ENCODE measurements at regions not wholly inside any gene's neighbourhood (a gene's known extent, or its start where the extent isn't known, plus 50 kb on each side); places are given as distances from the start of the nearest gene placed in this dataset.
A peak's percentile ranks its signal among the peaks of the same experiment; 100 is the strongest.

GRCh38 chr16:85245307-85246172 is 133.3 kb upstream of the CIBAR2 start:
- TF ChIP-seq TAF1 (IDR thresholded peaks at IDR 0.05; ENCODE audit: borderline replicate concordance, insufficient read depth, low read length), result no peak
- TF ChIP-seq REST (IDR thresholded peaks at IDR 0.05; ENCODE audit: insufficient read depth in 1 of 2, low read depth in 2 of 2, low read length in 2 of 2), result no peak
- no peak; the same call in 1 of the 2 replicates for TF ChIP-seq POLR2AphosphoS5 (IDR thresholded peaks at IDR 0.05; ENCODE audit: low read depth, low read length)
- TF ChIP-seq FOXP2 (optimal IDR thresholded peaks at IDR 0.05; ENCODE audit: borderline replicate concordance, extremely low read depth, extremely low read length, insufficient read depth), result no peak
- TF ChIP-seq SIN3A (IDR thresholded peaks at IDR 0.05; ENCODE audit: borderline replicate concordance, insufficient read depth, low read length), result peak; percentile 38; the same call in 1 of the 2 replicates
